OCI-LY7 (cell line): ENCODE measurements at regions not wholly inside any gene's neighbourhood (a gene's known extent, or its start where the extent isn't known, plus 50 kb on each side); places are given as distances from the start of the nearest gene placed in this dataset.

ENCODE experiments used
- BruUV-seq: library from RNA; stranded (reverse); fragments of 400-500 nt; replicated peaks from 2 replicates; lab custom pipeline; 2021; lab: Mats Ljungman, UMichigan
- CTCF ChIA-PET: fragments of 300-600 bp; sonication (Branson Sonifier 250); formaldehyde crosslinking; loops from one replicate; lab custom pipeline; 2022; ENCODE audit warnings: antibody characterized with exemption; ENCODE audit not compliant: unreplicated experiment; lab: Charles Lee
- POLR2A ChIA-PET: fragments of 300-600 bp; sonication (Branson Sonifier 250); formaldehyde crosslinking; loops from one replicate; lab custom pipeline; 2022; ENCODE audit warnings: antibody characterized with exemption; lab: Charles Lee
- DNase-seq: peaks from one replicate; pipeline ENCODE4 v3.0.0-alpha.2; 2015; ENCODE audit warnings: low spot score
- H2AFZ ChIP-seq: fragments of 200-600 bp; sonication (generic), shearing (Covaris generic); 2 replicates; pipeline ENCODE4 v1.6.1; 2014; ENCODE audit warnings: mild to moderate bottlenecking, antibody characterized with exemption, low read length, moderate library complexity
- H3K27ac ChIP-seq: fragments of 200-600 bp; sonication (generic); 2 replicates; pipeline ENCODE4 v1.5.1; 2014; ENCODE audit warnings: mixed run types, low read depth, mild to moderate bottlenecking, moderate library complexity, low read length, inconsistent platforms; ENCODE audit not compliant: poor library complexity, severe bottlenecking
- H3K36me3 ChIP-seq: fragments of 200-600 bp; sonication (generic); 2 replicates; pipeline ENCODE4 v1.6.1; 2014; ENCODE audit warnings: mild to moderate bottlenecking, antibody characterized with exemption, low read length, moderate library complexity, mixed read lengths; ENCODE audit not compliant: insufficient read depth
- H3K4me1 ChIP-seq: fragments of 200-600 bp; sonication (generic); 2 replicates; pipeline ENCODE4 v1.5.1; 2014; ENCODE audit warnings: mild to moderate bottlenecking, low read length; ENCODE audit not compliant: insufficient read depth, poor library complexity, severe bottlenecking
- H3K4me2 ChIP-seq: fragments of 200-600 bp; sonication (generic); 2 replicates; pipeline ENCODE4 v1.6.1; 2014; ENCODE audit warnings: mild to moderate bottlenecking, low read length
- H3K4me3 ChIP-seq: fragments of 200-600 bp; sonication (generic); 2 replicates; pipeline ENCODE4 v1.5.1; 2014; ENCODE audit warnings: mild to moderate bottlenecking, low read depth, low read length; ENCODE audit not compliant: poor library complexity, severe bottlenecking
- H3K79me2 ChIP-seq: fragments of 200-600 bp; sonication (generic); 2 replicates; pipeline ENCODE4 v1.6.1; 2016; ENCODE audit warnings: low read depth, mild to moderate bottlenecking, low read length, moderate library complexity, mixed read lengths; ENCODE audit not compliant: insufficient read depth
- H3K9me2 ChIP-seq: fragments of 200-600 bp; sonication (generic); 2 replicates; pipeline ENCODE4 v1.6.1; 2016; ENCODE audit warnings: mild to moderate bottlenecking, low read length, mixed read lengths; ENCODE audit not compliant: insufficient read depth
- H3K9me3 ChIP-seq: fragments of 200-600 bp; sonication (generic); 2 replicates; pipeline ENCODE4 v1.6.1; 2014; ENCODE audit warnings: mild to moderate bottlenecking, mixed run types, low read length, mixed read lengths
- H4K20me1 ChIP-seq: fragments of 200-600 bp; sonication (generic); 2 replicates; pipeline ENCODE4 v1.6.1; 2014; ENCODE audit warnings: mild to moderate bottlenecking, antibody characterized with exemption, low read length, moderate library complexity, mixed read lengths; ENCODE audit not compliant: insufficient read depth
- EZH2phosphoT487 ChIP-seq: fragments of 200-600 bp; sonication (generic); IDR thresholded peaks from 2 replicates; pipeline ENCODE4 v1.6.1; 2018; ENCODE audit warnings: low read depth, borderline replicate concordance, mild to moderate bottlenecking, mixed run types, antibody characterized with exemption, low read length, moderate library complexity, mixed read lengths
- intact Hi-C: fragments of 100-400 bp; cut with micrococcal nuclease; formaldehyde crosslinking; loops from one replicate; pipeline ENCODE4 v1.10.0; 2022; ENCODE audit not compliant: unreplicated experiment
- TF ChIP-seq, protein P1 (sequence below): fragments of 200-600 bp; sonication (generic); conservative IDR thresholded peaks from 2 replicates; pipeline ENCODE4 v1.5.1; 2014; ENCODE audit warnings: mild to moderate bottlenecking, antibody characterized with exemption, low read length, moderate library complexity, mixed read lengths

- intact Hi-C loops, result loop anchor here (1.0 kb wide), 1 partner anchor 9 kb away; no protein-coding TSS in a partner anchor
- H3K9me2 ChIP-seq, result no peaks in the 10 kb centered on the region
- H2AFZ ChIP-seq, result no peak overlapping the region
- H3K79me2 ChIP-seq, result no peaks in the 10 kb centered on the region
- POLR2A ChIA-PET, result interaction anchor here (0.6 to 1.1 kb wide), 4 partner anchors 9 to 130 kb away, joined by 3 to 4 read pairs (median 4); no protein-coding TSS in a partner anchor
- no peak for DNase-seq
- H3K27ac ChIP-seq, result no peak overlapping the region
- TF ChIP-seq EZH2phosphoT487, result no peak
- TF ChIP-seq, protein P1, sequence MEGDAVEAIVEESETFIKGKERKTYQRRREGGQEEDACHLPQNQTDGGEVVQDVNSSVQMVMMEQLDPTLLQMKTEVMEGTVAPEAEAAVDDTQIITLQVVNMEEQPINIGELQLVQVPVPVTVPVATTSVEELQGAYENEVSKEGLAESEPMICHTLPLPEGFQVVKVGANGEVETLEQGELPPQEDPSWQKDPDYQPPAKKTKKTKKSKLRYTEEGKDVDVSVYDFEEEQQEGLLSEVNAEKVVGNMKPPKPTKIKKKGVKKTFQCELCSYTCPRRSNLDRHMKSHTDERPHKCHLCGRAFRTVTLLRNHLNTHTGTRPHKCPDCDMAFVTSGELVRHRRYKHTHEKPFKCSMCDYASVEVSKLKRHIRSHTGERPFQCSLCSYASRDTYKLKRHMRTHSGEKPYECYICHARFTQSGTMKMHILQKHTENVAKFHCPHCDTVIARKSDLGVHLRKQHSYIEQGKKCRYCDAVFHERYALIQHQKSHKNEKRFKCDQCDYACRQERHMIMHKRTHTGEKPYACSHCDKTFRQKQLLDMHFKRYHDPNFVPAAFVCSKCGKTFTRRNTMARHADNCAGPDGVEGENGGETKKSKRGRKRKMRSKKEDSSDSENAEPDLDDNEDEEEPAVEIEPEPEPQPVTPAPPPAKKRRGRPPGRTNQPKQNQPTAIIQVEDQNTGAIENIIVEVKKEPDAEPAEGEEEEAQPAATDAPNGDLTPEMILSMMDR, result no peak
- BruUV-seq, result no TSS peak
- H3K36me3 ChIP-seq, result no peaks in the 10 kb centered on the region
- H3K4me1 ChIP-seq, result no peaks in the 10 kb centered on the region
- CTCF ChIA-PET, result no interaction called here
- H3K4me3 ChIP-seq, result no peak overlapping the region
- no peaks in the 10 kb centered on the region for H3K9me3 ChIP-seq
- no peaks in the 10 kb centered on the region for H4K20me1 ChIP-seq
- H3K4me2 ChIP-seq, result no peak overlapping the region
These were observed 93.3 kb upstream of the PRSS58 start for GRCh38 chr7:142351145-142351544.

DNA sequence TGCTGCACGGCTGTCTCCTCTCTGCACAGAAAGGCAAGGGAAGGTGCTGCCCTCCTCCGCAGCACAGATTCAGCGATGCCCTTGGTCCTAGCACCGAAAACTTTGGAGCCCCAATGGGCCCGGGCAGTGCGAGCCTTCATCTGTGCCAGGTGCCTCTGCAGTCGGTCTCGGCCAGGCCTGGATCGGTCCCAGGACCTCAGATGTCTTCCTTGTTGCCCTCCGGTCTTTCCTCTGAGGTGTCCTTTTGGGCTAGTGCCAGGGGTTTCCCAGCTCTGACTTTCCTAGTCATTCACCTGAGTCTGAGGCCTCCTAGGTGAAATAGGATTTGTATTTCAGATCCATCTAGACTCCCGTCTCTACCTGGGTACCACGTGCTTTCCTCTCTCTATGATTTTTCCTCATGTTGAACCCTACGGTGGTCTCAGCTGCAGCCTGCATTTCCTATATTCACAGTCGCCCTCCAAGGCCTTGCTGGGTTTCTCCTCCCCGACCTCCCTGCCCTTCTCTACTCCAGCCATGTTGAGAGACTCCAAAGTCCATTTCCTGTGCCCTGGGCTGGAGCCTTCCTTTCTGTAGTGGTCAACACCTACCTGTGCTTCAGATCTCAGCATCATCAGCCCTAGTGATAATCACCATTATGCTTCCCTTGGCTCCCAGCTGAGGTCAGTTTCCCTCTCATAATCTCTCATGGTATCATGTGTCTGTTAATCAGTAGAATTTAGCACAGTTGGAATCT is 92.0 kb upstream of the PRSS58 start:
- ChIA-PET CTCF (no interaction called here), POLR2A (no interaction called here)
- Histone ChIP-seq H3K9me3 (no peaks in the 10 kb centered on the region), H3K27ac (no peak overlapping the region), H3K9me2 (no peaks in the 10 kb centered on the region), H3K4me2 (no peak overlapping the region), H4K20me1 (no peaks in the 10 kb centered on the region), H3K4me1 (no peaks in the 10 kb centered on the region), H3K36me3 (no peaks in the 10 kb centered on the region), H3K4me3 (no peak overlapping the region), H3K79me2 (no peaks in the 10 kb centered on the region), H2AFZ (no peak overlapping the region)
- DNase-seq, result no peak
- intact Hi-C loops, result no loop called here
- TF ChIP-seq, protein P1, result no peak
- no peak for TF ChIP-seq EZH2phosphoT487
- no TSS peak for BruUV-seq

DNA sequence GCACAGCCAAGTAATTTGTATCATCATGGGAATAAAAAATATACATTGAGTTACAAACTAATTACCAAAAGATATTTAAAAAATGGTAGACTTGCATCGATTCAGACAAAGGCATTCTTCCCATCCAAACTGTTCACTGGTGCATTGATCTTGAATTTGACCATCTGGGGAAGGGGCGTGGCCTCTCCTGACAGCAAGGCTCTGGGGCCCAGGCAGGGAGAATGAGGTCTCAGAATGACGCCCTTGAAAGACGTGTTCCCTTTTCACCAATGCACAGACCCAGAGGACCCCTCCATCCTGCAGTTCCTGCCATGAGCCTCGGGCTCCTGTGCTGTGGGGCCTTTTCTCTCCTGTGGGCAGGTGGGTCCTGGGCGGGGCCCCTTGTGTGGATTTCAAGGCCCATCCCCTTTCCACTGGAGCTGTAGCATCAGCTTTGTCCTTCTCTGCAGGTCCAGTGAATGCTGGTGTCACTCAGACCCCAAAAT is 91.1 kb upstream of the PRSS58 start:
- Histone ChIP-seq H3K4me3 (no peak overlapping the region), H3K4me2 (no peak overlapping the region), H3K9me3 (no peaks in the 10 kb centered on the region), H3K79me2 (no peaks in the 10 kb centered on the region), H3K36me3 (no peaks in the 10 kb centered on the region), H3K27ac (no peak overlapping the region), H3K4me1 (no peaks in the 10 kb centered on the region), H4K20me1 (no peaks in the 10 kb centered on the region), H3K9me2 (no peaks in the 10 kb centered on the region), H2AFZ (no peak overlapping the region)
- no peak for DNase-seq
- intact Hi-C loops, result no loop called here
- BruUV-seq, result no TSS peak
- TF ChIP-seq, protein P1, result no peak
- TF ChIP-seq EZH2phosphoT487, result no peak
- POLR2A ChIA-PET, result no interaction called here
- CTCF ChIA-PET, result no interaction called here
